ENCODE measurements at regions not wholly inside any gene's neighbourhood (a gene's known extent, or its start where the extent isn't known, plus 50 kb on each side); places are given as distances from the start of the nearest gene placed in this dataset.
"Not testable (repeated sequence)": the region's sequence is repeated elsewhere in the genome, so short reads cannot be mapped to it uniquely, and the experiment has no call there.

GRCh38 chr1:66462313-66462712 lies 71.6 kb upstream of the SGIP1 start:
- no peak for DNase-seq

DNA sequence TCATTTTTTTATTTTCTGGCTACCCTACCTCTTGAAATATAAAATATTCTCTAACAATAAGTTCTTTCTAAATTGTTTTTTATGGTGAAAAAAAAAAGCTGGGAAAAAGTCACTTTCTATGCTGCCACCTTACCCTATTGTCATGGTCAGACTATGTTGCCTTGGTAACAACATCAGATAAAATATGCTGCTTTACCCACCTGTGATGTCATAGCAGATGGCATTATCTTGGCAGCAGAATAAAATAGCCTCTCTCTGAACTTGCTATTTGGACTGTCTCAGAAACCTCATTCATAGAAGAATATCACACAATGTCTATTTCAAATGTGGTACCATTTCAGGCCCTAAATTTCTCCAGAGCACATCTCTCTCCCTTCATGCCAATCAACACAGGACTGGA lies 69.6 kb upstream of the SGIP1 start:
- DNase-seq, result no peak

DNA sequence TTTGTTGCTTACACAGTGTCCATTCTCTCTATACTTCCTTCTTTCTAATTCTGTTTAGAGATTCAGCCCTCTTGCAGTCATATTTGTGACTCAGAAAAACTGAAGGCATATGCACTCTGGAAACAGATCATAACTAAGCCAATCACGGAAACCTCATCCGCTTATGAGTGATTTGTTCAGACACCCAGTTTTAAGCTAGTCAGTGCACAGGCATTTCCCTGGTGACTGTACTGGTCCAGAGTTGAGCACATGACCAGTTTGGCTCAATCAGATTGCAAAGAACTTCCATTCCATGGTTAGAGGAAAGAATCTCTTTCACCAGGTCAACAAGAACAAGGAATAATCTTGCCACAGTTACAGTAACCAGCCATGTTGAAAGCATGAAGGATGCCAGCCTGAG lies 69.2 kb upstream of the SGIP1 start:
- DNase-seq, result no peak

DNA sequence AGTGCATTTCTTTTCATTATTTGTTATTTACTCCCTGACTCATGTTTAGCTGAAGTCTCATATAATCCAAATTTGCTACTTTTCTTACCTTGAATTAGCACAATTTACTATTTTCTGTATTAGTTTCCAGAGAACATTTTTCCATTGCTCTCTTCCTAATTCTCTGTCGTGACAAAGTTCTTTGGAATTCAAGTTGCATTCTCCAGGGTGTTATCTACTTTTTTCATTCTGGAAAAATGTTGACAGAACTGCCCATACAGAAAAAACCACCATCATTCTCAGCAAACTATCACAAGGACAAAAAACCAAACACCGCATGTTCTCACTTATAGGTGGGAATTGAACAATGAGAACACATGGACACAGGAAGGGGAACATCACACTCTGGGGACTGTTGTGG lies 67.3 kb upstream of the SGIP1 start:
- DNase-seq, result not testable (repeated sequence)

GRCh38 chr1:66468722-66469121 lies 65.2 kb upstream of the SGIP1 start:
- no peak for DNase-seq

DNA sequence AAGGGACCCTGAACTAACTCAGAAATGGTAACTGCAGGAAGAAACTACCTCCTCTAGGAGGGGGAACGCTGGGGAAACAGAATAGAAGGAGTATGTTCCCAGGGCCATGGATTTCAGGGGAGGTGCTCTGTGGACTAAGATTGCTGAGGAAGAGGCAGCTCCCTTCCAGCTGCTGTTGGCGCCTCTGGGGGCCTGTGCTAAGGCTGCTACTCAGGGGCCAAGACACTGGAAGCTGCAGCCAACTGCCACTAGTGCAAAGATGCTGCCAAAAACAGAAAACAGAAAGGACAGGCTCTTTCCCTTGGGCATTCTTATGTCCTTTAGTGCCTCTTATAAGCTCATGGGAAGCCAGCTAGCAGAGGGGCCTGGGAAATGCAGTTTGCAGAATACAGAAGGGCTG lies 58.0 kb upstream of the SGIP1 start:
- no peak for DNase-seq

- no peak for DNase-seq
Observed at GRCh38 chr1:66476774-66477173, 57.2 kb upstream of the SGIP1 start.

DNA sequence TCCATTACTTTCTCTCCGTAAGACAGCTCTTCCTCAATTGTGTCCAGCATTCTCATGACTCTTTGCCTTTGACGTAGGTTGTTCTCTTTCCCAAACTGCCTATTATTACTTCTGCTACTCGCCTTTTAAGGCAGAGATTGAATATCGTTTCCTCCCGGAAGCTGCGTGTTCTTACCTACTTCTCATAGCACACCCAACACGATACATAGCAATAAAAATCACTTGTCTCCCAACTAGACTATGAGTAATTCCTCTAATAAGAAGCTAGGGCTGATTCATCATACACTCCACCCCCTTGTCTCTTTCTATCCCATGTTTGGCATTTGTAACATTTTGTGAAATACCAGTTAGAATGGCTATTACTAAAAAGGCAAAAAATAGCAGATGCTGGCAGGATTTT lies 55.8 kb upstream of the SGIP1 start:
- no peak for DNase-seq

DNA sequence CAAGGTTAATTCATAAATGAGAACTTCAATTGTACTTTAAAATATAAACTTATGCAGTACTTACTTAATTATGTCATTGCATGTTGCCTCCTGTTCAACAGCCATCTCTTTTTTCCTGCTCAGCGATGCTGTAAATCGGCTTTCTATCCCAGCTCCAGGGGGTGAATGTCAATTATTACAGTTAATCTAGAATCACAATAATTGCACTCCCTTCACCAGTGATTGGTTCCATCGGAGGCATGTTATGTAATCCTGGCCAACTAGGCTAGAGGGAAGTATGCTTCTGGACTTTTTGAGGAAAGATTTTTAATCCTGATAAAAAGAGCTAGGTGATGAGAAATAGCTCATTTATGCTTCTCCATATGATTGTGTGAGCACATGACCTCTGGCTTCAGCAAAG lies 53.8 kb upstream of the SGIP1 start:
- DNase-seq, result peak; percentile 70

- not testable (repeated sequence) for DNase-seq
Observed at GRCh38 chr1:66481215-66481614, 52.7 kb upstream of the SGIP1 start.
